Hindlimb muscle (tissue), 1 donor: ENCODE measurements at regions not wholly inside any gene's neighbourhood (a gene's known extent, or its start where the extent isn't known, plus 50 kb on each side); places are given as distances from the start of the nearest gene placed in this dataset.
"Not testable (repeated sequence)": the region's sequence is repeated elsewhere in the genome, so short reads cannot be mapped to it uniquely, and the experiment has no call there.

Source experiments
- DNase-seq: peaks from one replicate; pipeline ENCODE4 v3.0.0-alpha.2; 2013

DNA sequence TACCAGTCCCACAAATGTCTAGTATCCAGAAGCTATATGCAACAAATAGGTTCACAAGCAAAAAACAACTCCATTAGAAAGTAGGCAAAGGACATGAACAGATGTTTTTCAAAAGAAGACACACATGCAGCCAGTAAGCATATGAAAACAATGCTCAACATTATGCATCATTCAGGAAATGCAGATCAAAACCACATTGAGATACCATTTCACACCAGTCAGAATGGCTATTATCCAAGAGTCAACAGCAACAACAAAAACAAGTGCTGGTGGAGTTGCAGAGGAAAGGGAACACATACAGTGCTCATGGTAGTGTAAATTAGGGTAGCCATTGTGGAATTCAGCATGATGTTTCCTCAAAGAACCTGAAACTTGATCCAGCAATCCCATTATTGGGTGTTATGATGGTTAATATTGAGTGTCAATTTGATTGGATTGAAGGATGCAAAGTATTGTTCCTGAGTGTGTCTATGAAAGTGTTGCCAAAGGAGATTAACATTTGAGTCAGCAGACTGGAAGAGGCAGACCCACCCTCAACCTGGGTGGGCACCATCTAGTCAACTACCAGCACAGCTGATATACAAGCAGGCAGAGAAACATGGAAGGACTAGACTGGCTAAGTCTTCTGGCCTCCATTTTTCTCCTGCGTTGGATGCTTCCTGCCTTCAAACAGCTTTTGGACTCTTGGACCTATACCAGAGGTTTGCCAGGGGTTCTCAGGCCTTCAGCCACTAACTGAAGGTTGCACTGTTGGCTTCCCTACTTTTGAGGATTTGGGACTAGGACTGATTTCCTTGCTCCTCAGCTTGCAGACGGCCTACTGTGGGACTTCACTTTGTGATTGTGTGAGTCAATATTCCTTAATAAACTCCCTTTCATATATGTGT is 218.4 kb upstream of the SEMA3D start:
- DNase-seq: no peak

DNA sequence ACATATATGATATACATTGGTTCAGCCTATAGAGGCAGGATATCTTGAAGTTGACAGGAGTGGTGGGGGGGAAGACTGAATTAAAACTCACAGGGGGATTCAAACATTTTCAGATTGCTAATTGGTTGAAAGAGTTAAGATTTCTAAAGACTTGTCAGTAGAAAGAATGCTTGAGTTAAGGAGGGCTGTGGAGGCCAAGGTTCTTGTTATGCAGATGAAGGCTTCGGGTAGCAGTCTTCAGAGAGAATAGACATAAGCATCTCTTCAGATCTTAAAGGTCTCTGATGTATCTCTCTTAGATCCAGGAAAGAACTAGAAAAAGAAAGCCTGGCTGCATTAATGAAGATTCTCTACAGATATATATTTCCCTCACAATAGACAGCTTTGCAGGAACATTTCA is 209.8 kb upstream of the SEMA3D start:
- DNase-seq: no peak

DNA sequence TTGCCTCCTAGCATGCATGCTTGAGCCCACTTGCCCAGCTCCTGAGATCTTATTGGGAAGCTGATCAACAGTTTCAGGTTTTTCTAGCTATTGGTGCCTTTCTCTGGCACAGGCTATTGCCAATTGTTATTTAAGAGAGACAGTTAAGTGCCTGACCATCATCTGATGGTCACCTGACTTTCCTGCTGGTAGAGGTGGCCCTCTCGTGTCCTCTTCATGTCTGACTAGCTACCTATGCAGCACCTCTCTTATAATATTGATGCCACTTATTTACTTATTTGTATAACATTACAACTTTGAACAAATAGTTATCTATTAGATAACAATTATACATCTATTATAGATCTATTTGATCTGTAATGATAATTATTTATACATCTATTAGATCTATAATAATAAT is 205.9 kb upstream of the SEMA3D start:
- DNase-seq: no peak

DNA sequence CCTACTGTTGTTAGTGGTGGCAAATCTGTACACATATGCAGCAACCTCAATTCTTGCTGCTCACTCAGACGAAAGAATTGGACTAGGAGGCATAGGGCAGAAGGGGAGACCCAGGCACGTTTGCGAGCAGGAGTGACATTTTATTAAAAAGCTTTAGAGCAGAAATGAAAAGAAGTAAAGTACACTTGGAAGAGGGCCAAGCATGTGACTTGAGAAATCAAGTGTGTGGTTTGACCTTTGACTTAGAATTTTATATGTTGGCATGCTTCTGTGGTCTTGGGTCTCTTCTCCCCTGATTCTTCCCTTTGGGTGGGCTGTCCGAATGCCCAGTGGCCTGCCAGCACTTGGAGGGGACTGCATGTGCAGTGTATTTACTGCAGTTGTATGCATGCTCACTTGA is 205.5 kb upstream of the SEMA3D start:
- DNase-seq: no peak

DNA sequence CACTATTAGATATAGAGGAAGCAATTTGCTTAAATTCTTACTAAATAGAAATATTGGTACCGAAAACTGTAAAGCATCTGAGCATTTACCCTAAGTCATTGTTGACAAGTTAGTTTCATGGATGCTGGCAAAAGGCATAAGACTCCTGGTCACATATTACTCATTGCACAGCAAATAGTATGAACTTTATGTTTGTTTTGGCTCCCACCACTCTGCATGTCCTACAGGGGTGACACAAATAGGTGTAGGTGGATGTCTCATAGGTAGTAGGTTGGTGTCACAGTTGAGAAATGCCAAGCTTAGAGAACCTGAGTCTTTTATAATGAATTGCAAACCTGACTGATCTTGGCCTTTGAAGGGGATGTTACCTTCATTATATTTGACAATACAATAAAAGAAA is 199.6 kb upstream of the SEMA3D start:
- DNase-seq: no peak

DNA sequence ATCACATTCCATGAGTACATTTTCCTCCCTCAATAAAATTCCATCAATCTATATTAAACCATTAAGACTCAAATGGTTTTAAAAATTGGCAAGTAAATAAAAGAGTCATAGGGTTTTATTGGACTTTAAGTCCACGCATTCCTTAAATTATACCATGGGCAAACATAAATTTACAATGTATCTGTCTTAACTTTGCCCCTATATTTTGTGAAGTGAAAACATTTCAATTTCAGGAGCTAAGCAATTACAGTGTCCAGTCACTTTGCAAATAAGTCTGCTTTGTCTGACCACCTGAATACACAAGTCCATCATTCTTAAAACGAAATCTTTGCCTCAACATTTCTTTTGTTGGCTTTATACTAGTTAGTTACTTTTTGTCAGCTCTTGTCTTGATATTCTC is 197.5 kb upstream of the SEMA3D start:
- DNase-seq: no peak

DNA sequence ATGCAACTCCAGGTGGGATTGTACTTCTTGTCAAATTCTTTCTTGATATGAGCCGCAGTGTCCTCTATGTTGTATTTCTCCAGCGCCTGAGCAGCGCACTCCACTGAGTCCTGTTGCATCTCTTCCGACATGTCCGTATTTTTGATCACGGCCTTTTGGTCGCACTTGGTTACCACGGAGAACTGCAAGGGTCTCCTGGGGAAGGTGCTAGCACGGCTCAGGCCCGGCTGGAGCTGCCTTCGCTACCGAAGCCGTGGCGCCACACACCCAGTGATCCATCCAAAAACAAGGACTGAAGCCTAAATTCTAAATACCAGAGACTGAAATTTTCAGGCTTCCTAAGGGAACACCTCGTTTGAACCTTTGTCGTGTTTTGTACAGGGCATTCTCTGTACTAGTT is 194.4 kb upstream of the SEMA3D start:
- DNase-seq: no peak

DNA sequence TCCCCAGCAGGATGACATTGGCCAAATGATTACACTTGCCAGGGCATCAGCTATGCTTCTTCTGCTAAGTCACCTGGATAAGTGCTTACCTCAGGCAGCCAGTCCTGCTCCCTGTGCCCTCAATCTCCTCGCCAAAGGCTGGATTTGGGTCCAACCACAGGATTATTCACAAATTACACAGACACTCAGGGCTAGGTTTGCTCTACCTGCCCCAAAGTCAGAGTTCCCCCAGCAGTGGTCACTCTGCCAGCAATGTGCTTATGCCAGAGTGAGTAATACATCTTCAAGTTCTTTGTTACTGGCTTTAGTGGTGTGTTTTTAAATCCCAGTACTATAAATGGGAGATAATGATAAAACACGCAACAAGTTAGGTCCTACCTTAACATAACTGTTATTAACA is 189.7 kb upstream of the SEMA3D start:
- DNase-seq: no peak

DNA sequence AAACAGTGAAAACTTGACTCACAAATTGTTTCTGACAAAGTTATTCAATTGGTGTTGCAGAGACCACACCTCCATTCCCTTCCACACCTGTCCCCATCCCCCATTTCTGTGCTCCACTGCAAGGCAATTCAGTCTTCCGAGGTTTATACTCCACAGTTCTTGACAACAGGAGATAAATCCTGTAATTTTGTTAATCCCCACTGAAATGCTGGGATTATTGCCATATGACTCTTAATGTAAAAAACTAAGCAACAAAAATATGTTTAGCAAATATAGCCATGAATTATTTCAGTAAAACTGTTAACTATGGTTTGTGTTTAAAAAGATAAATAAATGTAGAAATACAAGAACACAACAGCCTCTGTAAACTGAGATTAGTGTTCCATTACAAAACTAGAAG is 170.1 kb upstream of the SEMA3D start:
- peak; percentile 46 for DNase-seq

DNA sequence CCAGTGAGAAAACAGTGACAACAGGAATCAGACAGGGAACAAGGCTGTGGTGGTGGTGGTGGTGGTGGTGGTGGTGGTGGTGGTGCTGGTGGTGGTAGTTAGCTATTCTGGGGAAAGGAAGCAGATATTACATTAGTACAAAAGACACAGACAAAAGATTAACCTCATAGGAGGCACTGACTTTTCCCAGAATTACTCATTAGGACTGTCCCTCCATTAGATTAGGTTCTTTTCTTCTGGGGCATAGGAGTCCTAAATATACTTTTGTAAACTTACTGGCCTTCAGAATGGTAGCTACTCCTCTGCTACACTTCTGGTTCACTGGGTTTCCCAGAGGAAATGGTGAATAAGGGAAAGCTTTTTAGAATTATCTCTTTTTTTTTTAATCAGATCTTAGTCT is 156.6 kb upstream of the SEMA3D start:
- DNase-seq: no peak

DNA sequence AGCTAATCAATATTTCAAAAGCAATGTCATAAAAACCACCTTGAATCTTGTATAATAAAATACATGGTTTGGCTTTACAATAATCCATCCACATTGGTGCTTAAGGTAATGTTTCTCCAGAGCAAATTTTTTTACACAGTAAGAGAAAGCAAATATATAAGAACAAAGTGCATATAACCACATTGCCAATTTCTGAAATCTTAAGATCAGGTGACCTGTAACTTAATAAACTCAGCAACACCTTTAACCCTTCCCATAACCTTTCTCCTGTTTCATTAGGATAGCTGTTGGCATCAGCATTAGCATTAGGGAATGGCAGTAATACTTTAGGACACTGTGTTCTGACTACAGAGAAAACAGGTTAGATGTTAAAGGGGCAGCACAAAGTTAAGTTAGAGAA is 155.9 kb upstream of the SEMA3D start:
- no peak for DNase-seq

DNA sequence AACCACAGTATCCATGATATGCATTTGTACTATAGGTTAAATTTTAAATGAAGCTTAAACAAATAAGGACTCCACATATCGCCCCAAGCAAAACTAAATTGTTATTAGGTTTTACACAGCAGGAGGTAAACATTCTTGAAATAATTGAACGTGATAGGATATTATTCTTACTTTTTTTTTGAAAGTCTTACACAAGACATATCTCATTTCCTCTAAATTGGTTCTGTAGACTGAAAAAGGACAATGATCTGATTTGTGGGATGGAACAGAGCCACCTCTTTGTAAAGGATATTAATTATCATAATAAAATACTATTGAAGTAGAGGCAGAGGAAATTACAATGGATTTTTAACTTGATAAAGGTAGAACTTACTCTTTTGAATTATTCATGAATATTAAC is 155.1 kb upstream of the SEMA3D start:
- DNase-seq: no peak

DNA sequence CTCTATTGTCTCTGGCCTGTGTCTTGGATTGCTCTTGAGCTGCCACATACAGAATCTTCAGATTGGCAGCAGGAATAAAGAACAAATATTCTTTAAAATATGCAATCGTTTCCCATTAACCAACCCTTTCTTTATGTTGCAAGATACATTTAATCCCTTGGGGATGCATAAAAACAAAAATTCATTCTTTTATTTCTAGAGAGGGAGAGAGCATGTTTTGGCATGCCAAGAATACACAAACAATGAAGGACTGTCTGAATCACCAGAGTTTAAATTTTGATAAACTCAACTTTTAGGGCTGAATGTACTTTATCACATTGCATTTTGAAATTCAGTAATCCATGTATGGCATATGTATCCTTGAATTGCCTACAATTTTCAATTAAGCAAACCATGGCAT is 154.3 kb upstream of the SEMA3D start:
- DNase-seq: no peak

DNA sequence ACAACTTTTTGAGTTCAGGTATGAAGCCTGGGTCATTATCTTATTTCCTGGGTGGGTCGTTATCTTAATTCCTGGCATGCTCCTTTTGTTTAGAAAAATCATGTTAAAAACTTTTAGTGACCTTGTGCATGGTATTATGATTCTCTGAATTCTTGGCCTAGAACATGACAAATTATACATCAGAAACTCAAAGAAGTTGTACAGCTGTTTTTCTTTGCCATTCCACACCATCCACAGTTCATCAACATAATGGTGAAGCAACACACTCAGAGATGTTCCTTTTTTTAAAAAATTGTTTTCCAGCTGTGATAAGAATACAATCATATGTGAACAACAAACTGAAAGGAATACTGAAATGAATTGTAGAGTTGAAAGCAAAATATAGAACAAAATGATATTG is 149.2 kb upstream of the SEMA3D start:
- no peak for DNase-seq

DNA sequence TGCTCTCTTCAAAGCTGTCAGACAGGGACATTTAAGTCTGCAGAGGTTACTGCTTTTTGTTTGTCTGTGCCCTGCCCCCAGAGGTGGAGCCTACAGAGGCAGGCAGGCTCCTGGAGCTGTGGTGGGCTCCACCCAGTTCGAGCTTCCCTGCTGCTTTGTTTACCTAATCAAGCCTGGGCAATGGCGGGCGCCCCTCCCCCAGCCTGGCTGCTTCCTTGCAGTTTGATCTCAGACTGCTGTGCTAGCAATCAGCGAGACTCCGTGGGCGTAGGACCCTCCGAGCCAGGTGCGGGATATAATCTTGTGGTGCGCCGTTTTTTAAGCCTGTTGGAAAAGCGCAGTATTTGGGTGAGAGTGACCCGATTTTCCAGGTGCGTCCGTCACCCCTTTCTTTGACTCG is 148.3 kb upstream of the SEMA3D start:
- DNase-seq: not testable (repeated sequence)

DNA sequence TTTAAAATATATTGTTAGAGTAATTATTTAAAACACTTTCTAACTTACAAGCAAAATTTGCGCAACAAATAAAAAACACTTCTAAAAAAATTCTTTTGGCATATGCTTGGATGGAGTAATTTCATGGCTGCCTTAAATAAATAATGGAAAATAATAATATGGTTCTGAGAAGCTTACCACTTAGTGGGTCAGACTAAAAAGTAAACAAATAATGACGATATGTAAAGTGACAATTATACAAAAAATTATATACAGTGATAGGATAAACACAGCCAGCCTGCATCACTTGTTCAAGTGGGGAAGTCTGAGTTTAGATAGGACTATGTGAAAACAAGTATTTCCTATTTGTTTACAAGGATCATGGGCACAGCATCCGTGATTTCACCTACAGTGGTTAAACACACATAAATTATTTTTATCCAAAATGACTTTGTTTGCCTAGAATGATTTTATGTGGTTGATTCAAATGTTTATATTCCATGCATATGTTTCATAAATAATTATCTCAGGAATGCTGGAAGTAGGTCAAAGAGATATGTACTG is 141.7 kb upstream of the SEMA3D start:
- no peak for DNase-seq

DNA sequence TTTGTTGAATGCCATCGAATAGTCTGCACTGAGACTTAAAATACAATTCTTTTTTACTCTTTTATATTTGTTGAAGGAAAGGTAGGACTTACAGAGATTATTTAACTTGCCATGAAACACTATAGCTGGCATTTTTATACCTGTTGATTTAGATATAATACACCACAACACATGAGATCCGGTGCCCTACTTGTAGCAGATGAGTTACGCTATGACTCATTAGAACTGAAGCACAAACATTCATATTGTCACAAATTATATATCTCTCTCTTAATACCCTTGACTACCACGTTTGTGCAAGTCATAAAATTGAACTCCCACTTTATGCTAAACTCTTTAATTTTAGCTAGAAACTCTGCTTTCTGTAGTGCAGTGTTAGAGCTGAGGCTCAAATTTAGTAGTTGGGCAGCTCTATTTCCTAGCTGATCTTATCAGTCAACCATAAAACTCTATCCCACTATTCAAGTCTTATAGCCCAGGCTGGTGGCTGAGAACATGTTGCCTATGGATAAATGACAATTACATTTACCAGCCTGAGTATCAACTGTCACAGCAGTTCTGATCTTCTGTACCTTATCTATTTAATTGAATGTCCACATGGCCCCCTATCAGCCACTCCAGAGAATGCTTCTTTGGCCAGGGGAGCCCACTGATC is 137.4 kb upstream of the SEMA3D start:
- DNase-seq: no peak

DNA sequence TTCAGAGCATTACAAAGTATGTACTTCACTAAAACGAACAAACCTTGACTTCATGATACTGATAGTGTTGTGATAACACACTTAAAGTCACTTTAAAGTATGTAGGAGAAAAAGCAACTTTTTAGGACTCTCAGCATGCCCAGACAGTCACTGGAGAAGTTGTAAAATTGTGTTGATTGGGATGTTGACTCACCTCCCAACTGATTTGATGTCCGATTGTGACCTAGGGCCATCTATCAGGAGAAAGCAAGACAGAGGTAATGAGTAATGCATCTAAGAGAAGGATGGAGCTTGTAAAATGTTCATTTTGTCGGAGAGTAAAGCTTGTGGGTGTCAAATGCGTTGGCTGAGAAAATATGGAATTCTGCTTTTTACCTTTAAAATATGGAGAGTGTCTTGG is 135.4 kb upstream of the SEMA3D start:
- no peak for DNase-seq

DNA sequence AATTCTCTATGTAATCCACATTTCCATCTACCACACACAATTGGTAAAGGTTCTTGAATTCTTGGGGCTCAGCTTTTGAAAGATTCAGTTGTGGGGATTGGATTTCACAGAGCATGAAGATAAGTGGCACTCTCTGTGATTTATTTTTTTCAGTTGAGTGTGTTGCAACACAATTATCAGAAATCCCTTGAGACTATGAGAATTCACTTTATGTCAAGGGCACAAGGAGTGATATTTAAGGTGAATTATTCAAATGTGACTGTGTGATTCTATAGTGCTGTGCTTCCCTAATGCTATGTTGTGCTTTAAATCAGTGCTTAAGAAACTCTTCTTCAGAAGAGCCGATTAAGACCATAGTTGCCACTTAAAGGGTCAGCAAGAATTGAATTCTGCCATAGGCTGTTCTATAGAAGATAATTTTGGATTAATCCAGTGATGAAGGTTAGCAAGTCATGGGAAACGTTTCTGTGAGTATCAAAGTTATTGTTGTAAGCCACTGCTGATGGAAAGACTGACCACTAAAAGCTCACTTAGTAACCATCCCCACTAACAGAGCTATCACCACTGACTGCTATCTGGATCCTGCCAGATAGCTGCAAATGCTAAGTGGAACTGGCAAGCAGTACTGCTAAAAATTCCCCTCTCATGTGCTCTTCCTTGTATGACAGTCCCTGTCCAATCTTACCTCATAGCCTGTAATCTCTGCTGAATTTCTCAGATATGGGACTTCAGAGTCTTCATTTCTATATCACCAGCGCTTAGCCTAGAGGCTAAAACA is 134.0 kb upstream of the SEMA3D start:
- DNase-seq: no peak

DNA sequence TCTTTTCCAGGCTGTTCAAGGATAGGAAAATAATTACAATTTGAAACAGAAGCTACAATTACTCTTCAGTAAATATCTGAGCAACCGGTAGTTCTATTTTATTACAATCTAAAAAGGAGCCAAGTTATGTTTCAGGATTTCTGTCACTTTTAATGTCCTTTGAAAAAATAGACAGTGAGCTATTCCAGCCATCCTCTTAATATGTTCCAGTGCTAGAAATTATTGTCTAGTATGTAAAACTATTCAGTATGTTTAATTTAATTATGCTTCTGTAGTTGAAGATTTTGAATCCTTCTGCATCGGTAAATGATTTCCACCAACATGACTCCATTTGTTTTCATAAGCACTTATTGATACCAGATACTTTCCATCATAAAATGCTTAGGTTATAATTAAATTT is 129.6 kb upstream of the SEMA3D start:
- no peak for DNase-seq

DNA sequence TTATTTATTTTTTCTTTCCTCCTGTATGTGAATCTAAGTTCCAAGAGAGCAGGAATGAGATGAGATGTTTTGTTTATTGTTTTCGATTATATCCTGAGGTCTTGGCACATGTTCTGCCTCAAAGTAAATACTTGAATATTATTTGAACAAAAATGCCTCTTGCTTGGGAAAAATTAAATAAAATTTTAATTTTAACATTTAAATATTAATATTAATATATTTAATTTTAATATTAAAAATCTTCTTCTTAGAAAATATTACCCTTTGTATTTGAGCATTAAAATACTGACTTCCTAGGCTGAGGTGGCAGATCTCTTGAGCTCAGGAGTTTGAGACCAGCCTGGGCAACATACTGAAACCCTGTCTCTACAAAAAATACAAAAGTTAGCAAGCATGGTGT is 123.4 kb upstream of the SEMA3D start:
- no peak for DNase-seq

DNA sequence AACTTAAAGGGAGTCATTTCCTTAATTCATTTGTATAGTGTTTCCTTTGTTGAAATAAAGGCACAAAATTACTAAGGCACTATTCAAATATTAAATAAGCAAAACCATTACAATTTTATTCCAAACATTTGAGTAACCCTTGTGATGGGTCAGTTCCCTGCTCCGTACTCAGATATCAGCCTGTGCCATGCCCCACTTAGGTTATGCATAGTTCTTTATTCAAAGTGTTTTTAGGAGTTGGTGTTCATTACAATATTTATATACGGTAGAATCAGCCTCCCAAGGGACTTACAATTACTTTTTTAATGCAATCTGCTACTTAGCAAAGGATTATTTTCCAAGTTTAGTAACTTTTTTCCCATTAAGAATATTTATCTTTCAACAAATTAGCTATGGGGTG is 119.3 kb upstream of the SEMA3D start:
- no peak for DNase-seq

DNA sequence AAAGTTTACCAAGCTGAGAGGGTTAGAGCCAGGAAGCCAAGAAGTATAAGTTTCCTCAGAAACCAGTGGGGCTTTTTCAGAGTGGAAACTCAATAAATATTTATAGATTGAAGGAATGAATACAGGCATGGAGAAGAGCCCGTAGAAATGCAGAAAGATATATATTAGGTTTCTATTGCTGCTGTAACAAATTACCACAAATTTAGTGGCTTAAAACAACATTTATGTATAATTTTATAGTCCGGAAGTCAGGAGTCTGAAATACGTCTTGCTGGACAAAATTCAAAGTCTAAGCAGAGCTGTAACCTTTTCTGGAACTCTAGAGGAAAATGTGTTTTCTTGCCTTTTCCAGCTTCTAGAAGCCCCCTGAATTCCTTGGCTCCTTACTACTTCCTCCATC is 107.3 kb upstream of the SEMA3D start:
- no peak for DNase-seq
